Hepatocyte (in vitro differentiated cells): ENCODE measurements at regions not wholly inside any gene's neighbourhood (a gene's known extent, or its start where the extent isn't known, plus 50 kb on each side); places are given as distances from the start of the nearest gene placed in this dataset.

Source experiments
- CTCF ChIP-seq: fragments of 200-600 bp; sonication (generic); IDR thresholded peaks from 2 replicates; pipeline ENCODE4 v1.5.1; 2016; ENCODE audit warnings: antibody characterized with exemption, mild to moderate bottlenecking; ENCODE audit not compliant: poor library complexity
- EZH2 ChIP-seq: fragments of 200-600 bp; sonication (generic); IDR thresholded peaks from 2 replicates; pipeline ENCODE4 v1.6.1; 2016; ENCODE audit warnings: antibody characterized with exemption, mild to moderate bottlenecking, borderline replicate concordance
- EZH2phosphoT487 ChIP-seq: fragments of 200-600 bp; sonication (generic); IDR thresholded peaks from one replicate; pipeline ENCODE4 v1.6.1; 2018; ENCODE audit warnings: antibody characterized with exemption, mild to moderate bottlenecking, low read depth, moderate library complexity; ENCODE audit not compliant: unreplicated experiment, severe bottlenecking

- TF ChIP-seq CTCF (no peak), EZH2phosphoT487 (no peak), EZH2 (no peak)
Observed at GRCh38 chr18:24995755-24996154, 356.2 kb downstream of the ZNF521 start.
